Activated T-cell treated with anti-CD3 and anti-CD28 coated beads, Interleukin-2, amount 50 U/mL, for 4 hours (primary cell): ENCODE measurements at regions not wholly inside any gene's neighbourhood (a gene's known extent, or its start where the extent isn't known, plus 50 kb on each side); places are given as distances from the start of the nearest gene placed in this dataset.

Experiments used
- ATAC-seq, 2 donors: fragments of 200-7000 bp; cut with Tn5 transposase; one replicate each; pipeline ENCODE4 v1.10.0; 2021
- DNase-seq: peaks from one replicate; pipeline ENCODE4 v3.0.0-alpha.2; 2020
- H3K27me3 Mint-ChIP-seq: one replicate; pipeline ENCODE4 v1.8.0; 2021; ENCODE audit warnings: low read depth, mixed read lengths
- H3K36me3 Mint-ChIP-seq: one replicate; pipeline ENCODE4 v1.8.0; 2022; ENCODE audit warnings: mixed read lengths; ENCODE audit not compliant: insufficient read depth
- H3K4me1 Mint-ChIP-seq: one replicate; pipeline ENCODE4 v1.8.0; 2021; ENCODE audit warnings: low read depth, mixed read lengths
- H3K4me3 Mint-ChIP-seq: one replicate; pipeline ENCODE4 v1.8.0; 2021; ENCODE audit warnings: mild to moderate bottlenecking, moderate library complexity, mixed read lengths
- H3K9me3 Mint-ChIP-seq: one replicate; pipeline ENCODE4 v1.8.0; 2021; ENCODE audit warnings: mixed read lengths

DNA sequence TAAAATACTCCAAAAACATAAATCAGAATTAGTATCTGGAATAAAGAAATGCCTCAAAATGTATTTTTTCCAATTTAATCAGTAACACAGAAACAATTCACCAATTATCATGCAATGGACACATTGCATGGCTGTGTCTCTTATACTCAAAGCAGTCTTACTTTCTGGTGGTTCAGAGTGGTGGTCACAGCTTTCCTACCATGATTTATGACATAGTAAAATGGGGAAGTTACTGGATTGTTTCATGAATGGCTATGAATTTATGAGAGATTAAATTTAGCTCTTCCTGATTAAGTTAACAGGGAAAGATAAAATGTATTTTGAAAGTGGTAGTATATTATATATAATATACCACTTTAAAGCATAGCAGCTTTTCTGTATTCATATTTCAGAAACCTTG, 331.5 kb upstream of the MAP3K7 start:
- ATAC-seq, result no peak
- H3K4me3 Mint-ChIP-seq, result no peak overlapping the region

DNA sequence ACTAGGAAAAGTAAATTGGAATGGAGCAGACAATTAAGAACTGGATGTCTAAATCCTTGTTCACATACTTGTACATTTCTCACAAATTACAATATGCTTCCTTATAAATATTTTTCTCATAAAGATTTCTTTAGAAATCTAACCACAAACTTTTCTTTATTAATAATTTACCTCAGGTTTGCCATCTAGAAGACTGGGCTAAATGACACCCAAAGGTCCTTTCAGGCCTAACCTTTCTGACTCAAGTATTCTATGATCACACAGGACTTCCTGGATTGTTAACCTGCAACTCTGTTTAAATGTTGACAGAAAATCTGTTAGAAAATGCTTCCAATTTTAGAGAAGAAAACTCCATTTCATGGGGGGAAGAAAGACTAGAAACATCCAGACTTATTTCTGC, 330.5 kb upstream of the MAP3K7 start:
- H3K4me1 Mint-ChIP-seq, result no peaks in the 10 kb centered on the region
- no peaks in the 10 kb centered on the region for H3K36me3 Mint-ChIP-seq
- DNase-seq (no peak), ATAC-seq (no peak)
- peaks cover 6% of the 10 kb centered on the region for H3K9me3 Mint-ChIP-seq
- peaks cover 4% of the 10 kb centered on the region for H3K27me3 Mint-ChIP-seq
- H3K4me3 Mint-ChIP-seq, result no peak overlapping the region

More for the DNA sequence above, 331.5 kb upstream of the MAP3K7 start:
- peaks cover 6% of the 10 kb centered on the region for H3K9me3 Mint-ChIP-seq
- H3K27me3 Mint-ChIP-seq, result peaks cover 4% of the 10 kb centered on the region
- no peak for DNase-seq
- H3K4me1 Mint-ChIP-seq, result no peaks in the 10 kb centered on the region
- no peaks in the 10 kb centered on the region for H3K36me3 Mint-ChIP-seq

DNA sequence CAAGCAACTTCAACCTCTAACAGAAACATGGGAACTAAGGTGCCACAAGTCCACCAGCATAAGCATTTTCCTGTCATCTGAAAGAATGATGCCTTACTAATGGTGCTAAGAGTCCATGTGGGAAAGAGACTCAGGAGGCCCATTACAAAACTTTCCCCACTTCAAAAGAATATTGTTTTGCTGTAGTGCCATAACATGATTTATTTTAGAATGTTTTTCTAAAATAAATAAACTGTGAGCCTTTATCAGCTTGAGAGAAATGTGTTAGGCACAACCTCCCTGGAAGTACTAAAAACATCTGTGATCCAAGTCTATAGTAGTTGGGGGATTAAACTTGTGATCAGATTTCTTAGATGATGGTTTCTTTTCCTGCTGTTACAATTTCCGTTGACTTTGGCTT, 330.1 kb upstream of the MAP3K7 start:
- H3K4me3 Mint-ChIP-seq, result no peak overlapping the region
- DNase-seq (no peak), ATAC-seq (no peak)
- peaks cover 6% of the 10 kb centered on the region for H3K9me3 Mint-ChIP-seq
- peaks cover 4% of the 10 kb centered on the region for H3K27me3 Mint-ChIP-seq
- no peaks in the 10 kb centered on the region for H3K4me1 Mint-ChIP-seq
- H3K36me3 Mint-ChIP-seq, result no peaks in the 10 kb centered on the region

DNA sequence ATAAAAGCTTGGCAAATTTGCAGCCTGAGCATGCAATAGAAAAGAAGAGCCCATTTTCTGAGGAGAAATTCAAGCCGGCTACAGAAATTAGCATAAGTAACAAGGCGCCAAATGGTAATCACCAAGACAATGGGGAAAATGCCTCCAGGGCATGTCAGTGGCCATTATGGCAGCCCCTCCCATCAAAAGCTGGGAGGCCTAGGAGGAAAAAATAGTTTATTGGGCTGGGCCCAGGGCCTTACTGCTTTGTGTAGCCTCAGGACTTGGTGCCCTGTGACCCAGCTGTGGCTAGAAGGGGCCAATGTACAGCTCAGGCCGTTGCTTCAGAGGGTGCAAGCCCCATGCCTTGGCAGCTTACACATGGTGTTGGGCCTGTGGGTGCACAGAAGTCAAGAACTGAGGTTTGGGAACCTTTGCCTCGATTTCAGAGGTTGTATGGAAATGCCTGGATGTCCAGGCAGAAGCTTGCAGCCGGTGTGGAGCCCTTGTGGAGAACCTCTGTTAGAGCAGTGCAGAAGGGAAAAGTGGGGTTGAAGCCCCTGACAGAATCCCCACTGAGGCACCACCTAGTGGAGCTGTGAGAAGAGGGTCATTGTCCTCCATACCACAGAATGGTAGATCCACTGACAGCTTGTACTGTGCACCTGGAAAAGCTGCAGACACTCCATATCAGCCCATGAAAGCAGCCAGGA, 328.5 kb upstream of the MAP3K7 start:
- no peak overlapping the region for H3K4me3 Mint-ChIP-seq
- peaks cover 4% of the 10 kb centered on the region for H3K27me3 Mint-ChIP-seq
- H3K9me3 Mint-ChIP-seq, result peaks cover 6% of the 10 kb centered on the region
- no peak for ATAC-seq
- H3K4me1 Mint-ChIP-seq, result no peaks in the 10 kb centered on the region
- no peaks in the 10 kb centered on the region for H3K36me3 Mint-ChIP-seq
- no peak for DNase-seq

DNA sequence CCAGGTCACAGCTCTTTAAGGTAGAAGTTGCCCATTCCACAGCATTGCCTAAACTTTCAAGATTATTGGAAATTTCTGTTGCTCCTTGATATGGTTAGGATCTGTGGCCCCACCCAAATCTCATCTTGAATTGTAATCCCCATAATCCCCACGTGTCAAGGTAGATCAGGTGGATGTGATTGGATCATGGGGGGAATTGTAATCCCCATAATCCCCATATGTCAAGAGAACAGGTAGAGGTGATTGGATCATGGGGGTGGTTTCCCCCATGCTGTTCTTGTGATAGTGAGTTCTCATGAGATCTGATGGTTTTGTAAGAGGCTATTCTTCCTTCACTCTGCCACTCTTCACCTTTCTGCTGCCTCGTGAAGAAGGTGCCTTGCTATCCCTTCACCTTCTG, 327.4 kb upstream of the MAP3K7 start:
- Mint-ChIP-seq H3K9me3 (peaks cover 6% of the 10 kb centered on the region), H3K4me3 (no peak overlapping the region), H3K27me3 (peaks cover 4% of the 10 kb centered on the region), H3K36me3 (no peaks in the 10 kb centered on the region), H3K4me1 (no peaks in the 10 kb centered on the region)
- no peak for DNase-seq
- ATAC-seq, result no peak

DNA sequence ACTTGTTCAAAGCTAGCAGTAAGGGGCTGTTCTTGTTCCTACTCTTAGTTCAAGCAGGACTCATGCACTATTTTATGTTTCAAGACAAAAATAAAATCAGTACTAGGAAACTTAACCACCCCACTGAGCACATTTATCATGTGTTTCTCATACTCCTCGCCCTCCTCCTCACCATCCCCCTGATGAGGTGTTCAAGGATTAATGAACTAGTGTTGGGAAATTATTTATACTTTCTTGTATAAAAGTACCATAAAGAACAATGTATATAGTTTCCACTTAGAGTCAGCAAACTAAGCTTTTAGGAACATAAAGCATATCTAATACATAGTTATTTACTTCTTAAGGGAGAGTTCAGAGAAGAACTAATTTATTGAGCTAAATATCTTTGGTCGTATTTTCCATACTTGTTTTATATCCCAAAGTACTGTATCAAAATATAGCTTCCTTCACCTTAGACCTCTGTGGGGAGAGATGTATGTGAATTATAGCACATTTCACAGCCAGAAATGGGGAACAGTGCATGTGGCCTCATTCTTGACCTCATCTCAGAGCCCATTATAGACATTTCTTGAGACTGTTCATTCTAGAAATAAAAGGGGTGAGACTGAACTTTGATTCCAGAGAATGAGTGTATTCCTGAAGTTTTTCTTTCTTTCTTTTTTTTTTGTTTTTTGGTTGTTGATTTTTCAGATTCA, 326.5 kb upstream of the MAP3K7 start:
- Mint-ChIP-seq H3K9me3 (peaks cover 6% of the 10 kb centered on the region), H3K4me3 (no peak overlapping the region), H3K4me1 (no peaks in the 10 kb centered on the region), H3K36me3 (no peaks in the 10 kb centered on the region), H3K27me3 (peaks cover 4% of the 10 kb centered on the region)
- ATAC-seq, result no peak
- DNase-seq, result no peak

DNA sequence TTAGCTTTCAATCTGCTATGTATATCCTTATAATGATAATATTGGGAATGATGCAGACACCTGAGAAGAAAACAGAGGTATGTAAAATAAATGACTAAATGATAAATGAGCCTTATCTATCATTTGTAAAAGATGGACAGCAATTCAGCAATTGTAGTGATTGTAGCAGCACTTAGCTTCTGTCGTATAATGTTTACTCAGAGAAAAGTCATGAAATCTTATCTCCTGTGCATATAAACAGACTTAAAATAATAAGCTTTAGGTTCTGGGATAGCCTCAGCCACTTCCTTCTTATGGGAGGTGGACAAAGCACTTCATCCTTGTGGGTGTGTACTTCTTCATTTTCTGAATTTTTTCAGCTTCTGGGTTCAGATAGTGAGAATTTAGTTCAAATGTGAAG, 324.8 kb upstream of the MAP3K7 start:
- DNase-seq (no peak), ATAC-seq (no peak)
- Mint-ChIP-seq H3K4me3 (no peak overlapping the region), H3K4me1 (no peaks in the 10 kb centered on the region), H3K9me3 (peaks cover 6% of the 10 kb centered on the region), H3K36me3 (no peaks in the 10 kb centered on the region), H3K27me3 (no peaks in the 10 kb centered on the region)

DNA sequence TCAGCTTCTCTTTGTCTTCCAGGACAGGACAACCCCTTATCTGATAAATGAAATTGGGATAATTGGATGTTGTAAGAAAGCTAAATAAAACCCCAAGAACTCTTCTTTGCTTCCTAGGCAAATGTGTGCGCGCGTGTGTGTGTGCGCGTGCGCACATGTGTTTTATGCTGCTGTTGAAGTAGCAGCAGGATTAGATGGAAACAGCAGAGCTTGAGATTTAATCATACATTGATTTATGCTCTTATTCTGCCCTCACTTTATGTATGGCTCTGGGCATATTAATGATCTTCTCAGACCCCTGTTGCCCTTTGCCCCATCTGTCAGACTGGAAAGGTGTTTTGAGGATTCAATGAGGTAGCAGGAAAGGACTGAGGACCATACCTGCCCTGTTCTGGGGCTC, 324.0 kb upstream of the MAP3K7 start:
- ATAC-seq (no peak), DNase-seq (no peak)
- Mint-ChIP-seq H3K4me1 (no peaks in the 10 kb centered on the region), H3K4me3 (no peak overlapping the region), H3K9me3 (peaks cover 6% of the 10 kb centered on the region), H3K36me3 (no peaks in the 10 kb centered on the region), H3K27me3 (no peaks in the 10 kb centered on the region)

DNA sequence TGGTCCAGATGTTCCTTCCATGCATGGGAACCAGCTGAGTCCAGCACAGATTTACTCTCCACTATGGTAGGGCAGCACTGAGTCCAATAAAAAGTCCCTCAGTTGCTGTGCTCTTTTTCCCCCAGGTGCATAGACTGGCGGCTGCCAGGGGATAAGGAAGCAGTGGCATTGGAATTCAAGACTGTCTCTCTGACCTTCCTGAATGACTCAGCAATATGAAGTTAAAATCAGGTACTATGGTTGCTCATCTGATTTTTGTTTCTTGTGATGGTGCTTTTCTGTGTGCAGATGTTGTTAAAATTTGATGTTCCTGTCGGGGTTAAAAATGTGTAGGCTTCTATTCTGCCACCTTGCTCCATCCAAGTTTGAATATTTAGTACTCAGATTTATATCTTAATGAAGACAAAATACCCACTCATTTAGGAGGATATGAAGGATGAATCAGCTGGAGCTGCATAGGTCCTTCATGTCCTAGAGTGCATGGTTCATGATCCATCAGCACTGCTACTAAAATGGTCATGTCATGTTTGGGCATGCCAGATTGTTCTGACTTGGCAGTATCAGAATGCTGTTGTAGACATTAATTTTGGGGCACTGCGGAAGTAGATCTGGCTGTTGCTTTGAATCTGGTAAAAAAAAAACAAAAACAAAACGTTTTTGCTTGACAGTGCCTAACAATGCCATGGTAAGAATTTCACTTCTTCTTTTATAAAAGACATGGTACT, 321.2 kb upstream of the MAP3K7 start:
- no peaks in the 10 kb centered on the region for H3K9me3 Mint-ChIP-seq
- H3K36me3 Mint-ChIP-seq, result no peaks in the 10 kb centered on the region
- DNase-seq (no peak), ATAC-seq (no peak)
- no peaks in the 10 kb centered on the region for H3K4me1 Mint-ChIP-seq
- H3K4me3 Mint-ChIP-seq, result no peak overlapping the region
- H3K27me3 Mint-ChIP-seq, result no peaks in the 10 kb centered on the region

DNA sequence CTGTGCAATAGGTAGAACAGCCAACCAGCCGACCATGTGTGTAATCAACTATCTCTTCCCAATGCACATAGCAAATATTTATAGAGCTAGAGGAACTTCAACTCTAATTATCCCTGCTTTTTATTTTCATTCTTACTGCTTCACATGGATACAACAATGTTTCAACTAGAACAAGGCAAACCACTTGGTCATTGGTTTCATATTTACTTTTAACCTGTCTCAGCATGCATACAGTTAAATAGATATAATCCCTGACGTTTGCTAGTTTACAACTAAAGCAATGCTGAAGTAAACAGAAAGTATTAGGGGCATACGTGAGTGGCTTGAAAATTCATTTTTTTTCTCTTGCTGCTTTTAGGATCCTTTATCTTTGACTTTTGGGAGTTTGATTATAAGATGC, 318.5 kb upstream of the MAP3K7 start:
- Mint-ChIP-seq H3K4me1 (no peaks in the 10 kb centered on the region), H3K36me3 (no peaks in the 10 kb centered on the region)

DNA sequence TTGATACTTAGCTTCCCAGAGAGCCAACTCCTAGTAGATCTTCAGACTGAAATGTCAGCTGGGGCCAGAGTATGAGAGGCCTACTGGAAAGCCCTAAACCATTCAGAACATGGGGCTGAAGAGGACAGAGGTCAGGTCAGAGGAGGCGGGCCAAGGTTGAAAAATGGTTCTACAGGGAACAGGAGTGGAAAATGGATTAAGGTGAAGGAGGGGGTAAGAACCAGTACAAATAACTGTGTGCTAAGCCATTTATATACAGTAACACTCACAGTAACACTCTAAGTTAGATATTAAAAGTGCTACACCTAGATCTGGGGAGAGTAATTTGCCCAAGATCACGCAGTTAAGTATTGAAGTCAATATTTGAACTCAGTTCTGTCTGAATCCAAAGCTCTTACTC, 313.2 kb upstream of the MAP3K7 start:
- DNase-seq (no peak), ATAC-seq (no peak)
- no peaks in the 10 kb centered on the region for H3K4me1 Mint-ChIP-seq
- no peaks in the 10 kb centered on the region for H3K36me3 Mint-ChIP-seq
- no peaks in the 10 kb centered on the region for H3K9me3 Mint-ChIP-seq
- no peak overlapping the region for H3K4me3 Mint-ChIP-seq
- H3K27me3 Mint-ChIP-seq, result no peaks in the 10 kb centered on the region

More for the DNA sequence above, 318.5 kb upstream of the MAP3K7 start:
- H3K9me3 Mint-ChIP-seq, result no peaks in the 10 kb centered on the region
- no peak for DNase-seq
- H3K27me3 Mint-ChIP-seq, result no peaks in the 10 kb centered on the region
- ATAC-seq, result no peak
- no peak overlapping the region for H3K4me3 Mint-ChIP-seq

DNA sequence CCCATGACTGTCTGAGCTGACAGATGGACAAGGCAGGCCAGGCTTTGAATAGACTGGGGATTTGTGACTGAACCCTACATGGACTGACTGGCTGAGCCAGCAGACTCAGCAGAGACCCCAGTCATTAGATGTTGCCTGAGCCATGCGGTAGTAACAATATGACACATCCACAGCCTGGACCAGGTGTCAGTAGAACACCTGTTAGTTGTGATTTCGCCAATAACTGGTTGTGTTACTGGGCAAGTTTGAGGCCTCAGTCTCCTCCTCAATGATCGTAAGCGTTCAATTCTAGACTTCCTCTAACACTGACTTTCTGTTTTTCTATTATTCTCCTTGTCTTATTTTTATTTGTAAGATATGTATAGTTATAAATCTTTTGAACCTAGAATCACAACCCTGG, 311.9 kb upstream of the MAP3K7 start:
- H3K4me3 Mint-ChIP-seq, result no peak overlapping the region
- no peaks in the 10 kb centered on the region for H3K4me1 Mint-ChIP-seq

DNA sequence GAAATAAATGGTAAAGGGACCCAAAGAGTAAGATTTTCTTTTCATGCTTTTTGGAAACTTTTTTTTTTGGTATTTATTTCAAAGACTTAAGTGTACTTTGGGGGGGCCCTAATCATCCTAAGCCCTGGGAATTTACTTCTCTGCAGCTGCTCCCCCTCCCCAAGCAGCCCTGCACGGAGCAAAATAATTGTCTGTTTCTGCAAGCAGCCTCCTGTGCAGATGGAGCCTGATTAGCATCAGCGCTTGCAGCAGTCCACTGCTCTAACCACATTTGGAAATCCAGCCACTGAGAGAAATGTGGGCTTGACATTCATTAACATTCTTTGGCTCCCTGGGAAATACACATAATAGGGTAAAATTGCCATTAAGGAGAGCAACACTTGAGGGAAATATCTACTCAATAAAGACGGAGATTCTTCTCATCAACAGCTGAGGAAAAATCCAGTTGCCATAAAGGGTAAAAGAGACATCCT, 309.2 kb upstream of the MAP3K7 start:
- Mint-ChIP-seq H3K9me3 (no peaks in the 10 kb centered on the region), H3K27me3 (no peaks in the 10 kb centered on the region), H3K4me3 (no peak overlapping the region), H3K36me3 (no peaks in the 10 kb centered on the region), H3K4me1 (no peaks in the 10 kb centered on the region)
- ATAC-seq, result no peak
- no peak for DNase-seq

More for the DNA sequence above, 311.9 kb upstream of the MAP3K7 start:
- ATAC-seq, result no peak
- no peaks in the 10 kb centered on the region for H3K36me3 Mint-ChIP-seq
- no peaks in the 10 kb centered on the region for H3K27me3 Mint-ChIP-seq
- no peak for DNase-seq
- no peaks in the 10 kb centered on the region for H3K9me3 Mint-ChIP-seq

DNA sequence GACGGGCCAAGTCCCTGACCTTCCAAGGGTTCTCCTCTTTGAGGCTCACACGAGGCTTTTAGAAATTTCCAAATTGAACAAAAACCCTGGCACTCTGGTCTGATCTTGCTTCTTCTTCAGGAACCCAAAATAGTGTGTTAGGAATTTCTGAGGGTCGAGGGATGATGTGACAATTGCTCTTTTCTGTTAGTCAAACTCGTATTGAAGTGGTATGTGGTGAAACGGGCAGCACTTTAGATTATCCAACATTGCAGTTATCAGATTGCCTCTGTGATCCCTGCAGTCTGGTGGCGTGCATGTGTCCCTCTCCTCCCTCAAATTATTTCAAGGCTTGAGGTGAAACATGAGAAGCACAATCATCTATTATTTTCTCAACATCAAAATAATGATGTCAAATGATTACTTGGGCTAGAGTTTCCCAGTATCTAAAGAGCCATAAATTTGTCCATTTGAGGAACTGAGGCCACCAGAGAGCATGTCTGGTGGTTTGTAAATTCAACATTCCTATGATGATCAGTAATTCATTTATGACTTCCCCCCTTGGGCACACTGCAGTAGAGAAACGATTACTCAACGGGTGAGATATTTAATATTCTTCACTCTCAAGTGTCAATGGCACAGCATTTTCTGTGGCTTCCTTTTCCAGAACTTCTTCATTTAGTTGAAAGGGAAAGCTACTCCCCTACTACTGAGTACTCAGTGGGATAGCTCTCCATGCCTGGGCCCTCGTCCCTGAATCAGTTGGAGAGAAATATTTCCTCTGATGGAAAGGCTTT, 308.6 kb upstream of the MAP3K7 start:
- H3K4me3 Mint-ChIP-seq, result no peak overlapping the region

More for the DNA sequence above, 308.6 kb upstream of the MAP3K7 start:
- Mint-ChIP-seq H3K4me1 (no peaks in the 10 kb centered on the region), H3K36me3 (no peaks in the 10 kb centered on the region), H3K27me3 (no peaks in the 10 kb centered on the region), H3K9me3 (no peaks in the 10 kb centered on the region)
- DNase-seq, result no peak
- no peak for ATAC-seq
